ENCODE measurements at regions not wholly inside any gene's neighbourhood (a gene's known extent, or its start where the extent isn't known, plus 50 kb on each side); places are given as distances from the start of the nearest gene placed in this dataset.

DNA sequence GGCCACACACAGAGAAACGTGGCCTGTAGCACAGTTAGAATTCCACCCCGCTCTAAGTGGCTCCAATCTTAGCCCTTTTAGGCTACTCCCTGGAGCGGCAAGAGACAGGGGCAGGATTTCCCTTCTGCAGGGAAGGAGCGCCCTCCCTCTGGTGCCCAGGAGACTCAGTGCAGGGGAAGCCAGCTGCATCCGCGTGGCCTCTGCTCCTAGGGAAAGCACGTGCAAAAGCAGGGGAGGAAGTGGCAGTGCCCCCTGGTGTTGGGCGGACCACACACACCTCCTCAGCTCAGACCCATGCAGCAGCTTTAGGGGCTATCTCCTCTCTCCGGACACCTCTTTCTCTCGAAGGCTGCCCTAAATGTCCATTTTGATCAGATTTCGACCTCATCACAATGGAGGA, 50.0 kb downstream of the SPRING1 start:
- WGBS, 2 donors: 61 to 72% methylated on average over 9 to 11 of the region's 11 CpGs
- TF ChIP-seq CTCF (IDR thresholded peaks at IDR 0.05) (peak in 1 of 3 donors; percentile 37), POLR2A (IDR thresholded peaks at IDR 0.05) (no peak)
- peak in 1 of 2 donors; percentile 90 for DNase-seq (ENCODE audit: low spot score in 2 of 2)
- no peak overlapping the region for H3K4me3 ChIP-seq (ENCODE audit: low read depth, poor library complexity, severe bottlenecking)
- intact Hi-C loops (cut with DNase I; ENCODE audit: low total_unique reads): no loop called here

DNA sequence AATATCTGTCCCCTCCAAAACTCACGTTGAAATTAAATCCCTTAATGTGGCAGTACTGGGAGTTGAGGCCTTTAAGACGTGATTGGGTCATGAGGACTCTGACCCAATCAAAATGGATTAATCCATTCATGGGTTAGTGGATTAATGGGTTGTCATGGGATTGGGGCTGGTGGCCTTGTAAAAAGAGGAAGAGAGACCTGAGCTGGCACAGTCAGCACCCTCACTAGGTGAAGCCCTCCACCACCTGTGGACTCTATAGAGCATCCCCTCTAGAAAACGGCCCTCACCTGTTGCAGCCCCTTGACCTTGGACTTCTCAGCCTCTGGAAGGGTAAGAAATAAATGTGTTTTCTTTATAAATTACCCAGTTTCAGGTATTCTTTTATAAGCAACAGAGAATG, 53.0 kb downstream of the SPRING1 start:
- no peak overlapping the region for H3K4me3 ChIP-seq (ENCODE audit: low read depth, poor library complexity, severe bottlenecking)
- TF ChIP-seq CTCF (IDR thresholded peaks at IDR 0.05): no peak
- TF ChIP-seq POLR2A (IDR thresholded peaks at IDR 0.05): no peak
- no peak for DNase-seq (ENCODE audit: low spot score in 2 of 2)
- WGBS, 2 donors: 80 to 89% methylated on average over 3 of the region's 3 CpGs
- intact Hi-C loops (cut with DNase I; ENCODE audit: low total_unique reads): no loop called here

DNA sequence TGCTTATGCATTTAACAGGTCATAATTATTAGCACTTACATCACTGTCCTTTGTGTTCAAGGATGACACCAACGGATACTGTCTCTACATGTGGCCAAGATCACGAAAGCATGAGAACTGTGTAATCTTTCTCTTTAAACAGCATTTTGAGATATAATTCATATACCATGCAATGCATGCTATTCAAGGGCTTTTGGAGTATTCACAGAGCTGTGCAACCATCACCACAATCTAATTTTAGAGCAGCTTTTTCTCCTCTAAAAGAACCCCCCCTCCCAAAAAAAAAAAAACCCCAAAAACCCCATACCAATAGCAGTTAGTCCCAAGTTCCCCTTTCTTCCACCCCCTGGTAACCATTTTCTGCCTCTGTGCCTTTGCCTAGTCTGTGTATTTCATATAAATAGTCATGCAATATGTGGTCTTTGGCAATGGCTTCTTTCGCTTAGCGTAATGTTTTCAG, 60.6 kb downstream of the SPRING1 start:
- no peak for DNase-seq (ENCODE audit: low spot score in 2 of 2)
- no peak for TF ChIP-seq POLR2A (IDR thresholded peaks at IDR 0.05)
- no peak for TF ChIP-seq CTCF (IDR thresholded peaks at IDR 0.05)
- intact Hi-C loops (cut with DNase I; ENCODE audit: low total_unique reads): no loop called here
- 64 to 73% methylated on average over 4 of the region's 4 CpGs for WGBS, 2 donors
- no peak overlapping the region for H3K4me3 ChIP-seq (ENCODE audit: low read depth, poor library complexity, severe bottlenecking)

GRCh38 chr12:116675339-116676107, 62.3 kb downstream of the SPRING1 start:
- TF ChIP-seq POLR2A (IDR thresholded peaks at IDR 0.05) (no peak), CTCF (IDR thresholded peaks at IDR 0.05) (no peak)
- intact Hi-C loops (cut with DNase I; ENCODE audit: low total_unique reads): no loop called here

DNA sequence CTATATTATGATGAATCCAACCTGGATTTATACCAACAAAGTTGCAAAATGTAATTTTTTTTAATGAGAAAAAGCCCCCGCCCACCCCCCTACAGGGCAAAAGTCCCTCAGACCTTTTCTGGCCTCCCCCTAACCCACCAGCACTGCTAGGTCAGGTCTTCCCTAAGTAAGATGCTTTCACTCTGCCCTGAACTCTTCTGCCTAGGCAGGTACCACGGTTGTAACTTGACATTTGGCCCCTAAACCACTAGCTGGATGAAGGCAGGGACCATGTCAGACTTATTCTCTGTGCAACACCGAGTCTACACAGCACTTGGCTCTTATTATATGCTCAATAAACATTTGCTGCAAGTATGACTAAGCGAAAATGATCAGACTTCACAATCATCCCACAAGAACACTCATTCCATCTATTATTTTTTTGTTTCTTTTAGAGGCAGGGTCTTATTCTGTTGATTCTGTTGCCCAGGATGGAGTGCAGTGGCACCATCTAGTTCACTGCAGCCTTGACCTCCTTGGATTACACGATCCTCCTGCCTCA, 63.2 kb downstream of the SPRING1 start:
- TF ChIP-seq CTCF (IDR thresholded peaks at IDR 0.05): no peak
- TF ChIP-seq POLR2A (IDR thresholded peaks at IDR 0.05): no peak
- intact Hi-C loops (cut with DNase I; ENCODE audit: low total_unique reads): no loop called here
- WGBS, 2 donors: 79 to 81% methylated on average over 5 of the region's 5 CpGs
- no peak for DNase-seq (ENCODE audit: low spot score in 2 of 2)
- no peak overlapping the region for H3K4me3 ChIP-seq (ENCODE audit: low read depth, poor library complexity, severe bottlenecking)

More at GRCh38 chr12:116675339-116676107, 62.3 kb downstream of the SPRING1 start:
- DNase-seq (ENCODE audit: low spot score in 2 of 2): no peak
- no peak overlapping the region for H3K4me3 ChIP-seq (ENCODE audit: low read depth, poor library complexity, severe bottlenecking)
- WGBS, 2 donors: 75 to 86% methylated on average over 18 of the region's 18 CpGs

Measured in lower leg skin (tissue), 4 donors.